ENCODE measurements at regions not wholly inside any gene's neighbourhood (a gene's known extent, or its start where the extent isn't known, plus 50 kb on each side); places are given as distances from the start of the nearest gene placed in this dataset.

GRCh38 chr21:28213261-28213660 lies 779.4 kb downstream of the LTN1 start:
- Histone ChIP-seq H3K9me3 (no peaks in the 10 kb centered on the region), H3K4me3 (no peak overlapping the region), H3K4me1 (peaks cover 0 to 10% (median 4%) of the 10 kb centered on the region in 3 donors), H3K27ac (no peak overlapping the region), H3K27me3 (no peaks in the 10 kb centered on the region), H3K36me3 (no peaks in the 10 kb centered on the region)
- ATAC-seq = no peak
- no peak for TF ChIP-seq POLR2A (IDR thresholded peaks at IDR 0.05)
- no peak for TF ChIP-seq EP300 (IDR thresholded peaks at IDR 0.05)
- no peak for TF ChIP-seq CTCF (IDR thresholded peaks at IDR 0.05)
- TF ChIP-seq POLR2AphosphoS5 (IDR thresholded peaks at IDR 0.05) = no peak
- 89 to 92% methylated on average over 3 of the region's 3 CpGs for WGBS, 2 donors (ENCODE audit: low coverage in 1 of 2)

DNA sequence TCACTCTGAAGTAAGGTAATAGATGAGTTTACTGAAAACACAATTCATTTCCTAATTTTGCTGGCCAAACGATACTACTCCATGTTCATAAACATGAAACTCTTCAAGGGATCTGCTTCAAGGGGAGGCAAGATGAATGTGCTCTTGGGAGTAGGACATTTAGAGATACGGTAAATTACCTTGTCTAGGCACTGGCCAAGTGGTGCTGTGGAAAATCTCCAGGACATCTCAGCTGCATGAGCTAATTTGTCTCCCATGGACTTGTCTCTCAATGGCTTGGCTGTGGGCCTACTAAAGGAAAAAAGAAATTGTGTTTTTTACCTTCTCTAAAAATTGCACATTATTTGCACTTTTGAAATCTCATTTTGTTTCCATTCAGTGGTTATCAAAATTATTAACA lies 780.6 kb downstream of the LTN1 start:
- Histone ChIP-seq H3K4me1 (peaks cover 0 to 16% (median 4%) of the 10 kb centered on the region in 3 donors), H3K27me3 (no peaks in the 10 kb centered on the region), H3K36me3 (no peaks in the 10 kb centered on the region), H3K27ac (no peak overlapping the region), H3K4me3 (no peak overlapping the region), H3K9me3 (no peaks in the 10 kb centered on the region)
- no peak for ATAC-seq
- 29 to 30% methylated on average over 1 to 2 of the region's 2 CpGs for WGBS, 2 donors (ENCODE audit: low coverage in 1 of 2)
- TF ChIP-seq EP300 (IDR thresholded peaks at IDR 0.05) (no peak), POLR2AphosphoS5 (IDR thresholded peaks at IDR 0.05) (peak; percentile 38), CTCF (IDR thresholded peaks at IDR 0.05) (no peak)

GRCh38 chr21:28207436-28208173 lies 785.1 kb downstream of the LTN1 start:
- no peak for ATAC-seq
- 44 to 63% methylated on average over 9 of the region's 9 CpGs for WGBS, 2 donors (ENCODE audit: low coverage in 1 of 2)

DNA sequence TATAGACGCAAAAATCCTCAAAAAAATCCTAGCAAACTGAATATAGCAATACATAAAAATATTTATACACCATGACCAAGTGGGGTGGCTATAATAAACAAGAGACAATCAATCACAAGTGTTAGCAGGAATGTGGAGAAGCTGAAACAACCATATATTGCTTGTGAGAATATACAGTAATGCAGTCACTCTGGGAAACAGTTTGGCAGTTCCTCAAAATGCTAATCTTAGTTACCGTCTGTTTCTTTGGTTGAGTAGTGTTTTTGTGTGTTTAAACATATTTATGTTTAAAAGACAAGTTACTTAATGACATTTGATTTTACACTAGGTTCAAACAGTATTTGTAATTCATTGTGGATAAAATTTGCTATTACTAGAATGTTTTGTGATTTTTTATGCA lies 792.0 kb downstream of the LTN1 start:
- H3K4me1 ChIP-seq = no peaks in the 10 kb centered on the region
- no peak overlapping the region for H3K27ac ChIP-seq
- H3K27me3 ChIP-seq = no peaks in the 10 kb centered on the region
- no peak for ATAC-seq
- H3K4me3 ChIP-seq = no peak overlapping the region
- no peaks in the 10 kb centered on the region for H3K36me3 ChIP-seq
- 54 to 57% methylated on average over 2 of the region's 2 CpGs for WGBS, 2 donors (ENCODE audit: low coverage in 1 of 2)
- H3K9me3 ChIP-seq = no peaks in the 10 kb centered on the region
- TF ChIP-seq EP300 (IDR thresholded peaks at IDR 0.05) (no peak), CTCF (IDR thresholded peaks at IDR 0.05) (no peak), POLR2AphosphoS5 (IDR thresholded peaks at IDR 0.05) (no peak), POLR2A (IDR thresholded peaks at IDR 0.05) (no peak)

More at GRCh38 chr21:28207436-28208173, 785.1 kb downstream of the LTN1 start:
- H3K27me3 ChIP-seq = no peaks in the 10 kb centered on the region
- H3K4me3 ChIP-seq = no peak overlapping the region
- no peak overlapping the region for H3K27ac ChIP-seq
- no peaks in the 10 kb centered on the region for H3K9me3 ChIP-seq
- peaks cover 0 to 6% (median 0%) of the 10 kb centered on the region in 3 donors for H3K4me1 ChIP-seq
- TF ChIP-seq CTCF (IDR thresholded peaks at IDR 0.05) = no peak
- TF ChIP-seq POLR2AphosphoS5 (IDR thresholded peaks at IDR 0.05) = no peak
- no peak for TF ChIP-seq EP300 (IDR thresholded peaks at IDR 0.05)
- no peak for TF ChIP-seq POLR2A (IDR thresholded peaks at IDR 0.05)
- no peaks in the 10 kb centered on the region for H3K36me3 ChIP-seq

- Histone ChIP-seq H3K4me3 (no peak overlapping the region), H3K4me1 (no peaks in the 10 kb centered on the region), H3K9me3 (no peaks in the 10 kb centered on the region), H3K27me3 (no peaks in the 10 kb centered on the region), H3K36me3 (no peaks in the 10 kb centered on the region), H3K27ac (no peak overlapping the region)
- TF ChIP-seq EP300 (IDR thresholded peaks at IDR 0.05) (no peak), POLR2A (IDR thresholded peaks at IDR 0.05) (no peak), POLR2AphosphoS5 (IDR thresholded peaks at IDR 0.05) (no peak), CTCF (IDR thresholded peaks at IDR 0.05) (no peak)
- no peak for ATAC-seq
- WGBS, 2 donors (ENCODE audit: low coverage in 1 of 2) = 89 to 100% methylated on average over 1 to 2 of the region's 2 CpGs
These were observed 795.7 kb downstream of the LTN1 start for GRCh38 chr21:28196981-28197380.
